ENCODE measurements at regions not wholly inside any gene's neighbourhood (a gene's known extent, or its start where the extent isn't known, plus 50 kb on each side); places are given as distances from the start of the nearest gene placed in this dataset.

DNA sequence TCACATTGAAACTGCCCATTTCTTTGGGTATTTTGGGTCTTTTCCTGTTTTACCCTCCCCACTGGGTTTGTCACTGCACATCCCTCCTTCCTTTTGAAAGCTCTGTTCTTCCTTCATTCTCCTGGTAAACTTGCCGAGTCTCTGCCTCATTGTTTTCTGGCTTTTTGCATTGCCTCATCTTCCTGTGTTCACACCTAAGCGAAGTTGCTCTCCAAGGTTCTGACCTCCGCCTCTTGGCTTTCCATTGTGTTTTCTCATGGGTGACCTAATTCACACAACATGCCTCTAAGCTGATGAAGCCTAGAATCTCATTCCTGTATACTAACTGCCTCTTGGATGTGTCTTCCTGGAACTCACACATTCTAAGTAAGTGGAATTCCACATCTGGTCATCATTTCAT lies 1096.1 kb upstream of the EEF2KMT start:
- Mint-ChIP-seq H3K27me3 (ENCODE audit: low read depth) (peaks cover 56% of the 10 kb centered on the region), H3K27ac (ENCODE audit: unreplicated experiment) (no peak overlapping the region), H3K9me3 (no peaks in the 10 kb centered on the region), H3K36me3 (ENCODE audit: low read depth) (no peaks in the 10 kb centered on the region), H3K4me3 (no peak overlapping the region), H3K4me1 (no peaks in the 10 kb centered on the region)
- DNase-seq (ENCODE audit: low read depth, low spot score) = peak; percentile 9
- TF ChIP-seq, protein P1, sequence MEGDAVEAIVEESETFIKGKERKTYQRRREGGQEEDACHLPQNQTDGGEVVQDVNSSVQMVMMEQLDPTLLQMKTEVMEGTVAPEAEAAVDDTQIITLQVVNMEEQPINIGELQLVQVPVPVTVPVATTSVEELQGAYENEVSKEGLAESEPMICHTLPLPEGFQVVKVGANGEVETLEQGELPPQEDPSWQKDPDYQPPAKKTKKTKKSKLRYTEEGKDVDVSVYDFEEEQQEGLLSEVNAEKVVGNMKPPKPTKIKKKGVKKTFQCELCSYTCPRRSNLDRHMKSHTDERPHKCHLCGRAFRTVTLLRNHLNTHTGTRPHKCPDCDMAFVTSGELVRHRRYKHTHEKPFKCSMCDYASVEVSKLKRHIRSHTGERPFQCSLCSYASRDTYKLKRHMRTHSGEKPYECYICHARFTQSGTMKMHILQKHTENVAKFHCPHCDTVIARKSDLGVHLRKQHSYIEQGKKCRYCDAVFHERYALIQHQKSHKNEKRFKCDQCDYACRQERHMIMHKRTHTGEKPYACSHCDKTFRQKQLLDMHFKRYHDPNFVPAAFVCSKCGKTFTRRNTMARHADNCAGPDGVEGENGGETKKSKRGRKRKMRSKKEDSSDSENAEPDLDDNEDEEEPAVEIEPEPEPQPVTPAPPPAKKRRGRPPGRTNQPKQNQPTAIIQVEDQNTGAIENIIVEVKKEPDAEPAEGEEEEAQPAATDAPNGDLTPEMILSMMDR (conservative IDR thresholded peaks at IDR 0.05) = no peak

DNA sequence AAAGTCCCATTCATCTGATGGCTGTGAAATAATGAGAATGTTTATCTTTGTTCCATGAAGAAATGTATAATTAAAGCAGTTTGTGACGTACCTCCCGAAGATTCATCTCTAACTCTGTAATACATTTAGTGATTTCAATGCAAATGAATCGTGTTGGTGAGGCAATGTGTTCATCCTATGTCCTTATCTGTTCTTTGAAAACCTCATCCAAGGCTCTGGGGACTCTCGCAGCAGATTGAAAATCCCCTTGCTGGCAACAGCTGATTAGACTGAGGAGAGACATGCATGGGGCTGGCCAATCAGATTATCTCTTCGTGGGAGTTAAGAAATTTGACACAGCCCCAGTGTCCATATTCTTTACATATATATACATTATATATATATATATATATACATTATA lies 1095.4 kb upstream of the EEF2KMT start:
- no peak for DNase-seq (ENCODE audit: low read depth, low spot score)
- Mint-ChIP-seq H3K4me1 (no peaks in the 10 kb centered on the region), H3K27me3 (ENCODE audit: low read depth) (peaks cover 50% of the 10 kb centered on the region), H3K4me3 (no peak overlapping the region), H3K36me3 (ENCODE audit: low read depth) (no peaks in the 10 kb centered on the region), H3K9me3 (no peaks in the 10 kb centered on the region), H3K27ac (ENCODE audit: unreplicated experiment) (no peak overlapping the region)
- TF ChIP-seq, protein P1 (conservative IDR thresholded peaks at IDR 0.05) = no peak

DNA sequence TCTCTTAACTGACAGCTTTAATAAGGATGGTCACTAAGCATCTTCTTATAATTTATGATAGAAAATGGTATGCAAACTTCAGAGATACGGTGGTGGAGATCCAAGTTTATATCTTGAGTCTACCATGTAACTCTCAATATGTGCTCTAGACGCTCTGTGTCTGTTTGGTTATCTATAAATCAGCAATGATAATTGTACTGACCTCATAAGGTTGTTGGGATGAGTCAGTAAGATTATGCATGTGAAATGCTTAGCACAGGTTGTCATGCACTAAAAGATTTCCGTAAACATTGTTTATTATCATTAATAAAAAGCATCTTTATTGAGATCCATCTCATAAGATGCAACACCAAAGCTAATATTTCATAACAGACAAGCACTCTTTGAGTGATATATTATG lies 1094.9 kb upstream of the EEF2KMT start:
- no peak overlapping the region for H3K4me3 Mint-ChIP-seq
- H3K27me3 Mint-ChIP-seq (ENCODE audit: low read depth) = peaks cover 48% of the 10 kb centered on the region
- no peak overlapping the region for H3K27ac Mint-ChIP-seq (ENCODE audit: unreplicated experiment)
- no peaks in the 10 kb centered on the region for H3K4me1 Mint-ChIP-seq
- H3K9me3 Mint-ChIP-seq = no peaks in the 10 kb centered on the region
- no peaks in the 10 kb centered on the region for H3K36me3 Mint-ChIP-seq (ENCODE audit: low read depth)
- TF ChIP-seq, protein P1 (conservative IDR thresholded peaks at IDR 0.05) = no peak
- DNase-seq (ENCODE audit: low read depth, low spot score) = no peak

DNA sequence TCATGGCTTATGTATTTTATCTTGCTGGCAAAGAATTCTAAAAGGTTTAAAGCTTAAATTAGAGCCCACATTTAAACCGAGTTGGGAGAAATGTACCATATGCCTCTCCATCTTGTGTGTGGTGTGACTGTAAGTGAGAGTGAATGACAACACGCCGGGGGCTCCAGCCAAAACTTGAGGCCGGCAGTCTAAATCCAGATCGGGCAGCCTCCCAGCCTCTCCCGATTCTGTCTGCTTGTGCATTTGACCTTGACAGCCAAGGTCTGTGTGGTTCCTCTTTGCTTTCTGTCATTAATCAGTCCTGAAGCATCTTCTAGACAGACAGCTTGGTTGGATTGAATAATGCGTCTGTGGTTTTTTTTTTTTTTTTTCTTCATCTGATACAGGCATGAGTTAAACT lies 1093.2 kb upstream of the EEF2KMT start:
- Mint-ChIP-seq H3K9me3 (no peaks in the 10 kb centered on the region), H3K27ac (ENCODE audit: unreplicated experiment) (no peak overlapping the region), H3K27me3 (ENCODE audit: low read depth) (peaks cover 39% of the 10 kb centered on the region), H3K36me3 (ENCODE audit: low read depth) (no peaks in the 10 kb centered on the region), H3K4me1 (no peaks in the 10 kb centered on the region), H3K4me3 (no peak overlapping the region)
- DNase-seq (ENCODE audit: low read depth, low spot score) = no peak
- TF ChIP-seq, protein P1 (conservative IDR thresholded peaks at IDR 0.05) = no peak

DNA sequence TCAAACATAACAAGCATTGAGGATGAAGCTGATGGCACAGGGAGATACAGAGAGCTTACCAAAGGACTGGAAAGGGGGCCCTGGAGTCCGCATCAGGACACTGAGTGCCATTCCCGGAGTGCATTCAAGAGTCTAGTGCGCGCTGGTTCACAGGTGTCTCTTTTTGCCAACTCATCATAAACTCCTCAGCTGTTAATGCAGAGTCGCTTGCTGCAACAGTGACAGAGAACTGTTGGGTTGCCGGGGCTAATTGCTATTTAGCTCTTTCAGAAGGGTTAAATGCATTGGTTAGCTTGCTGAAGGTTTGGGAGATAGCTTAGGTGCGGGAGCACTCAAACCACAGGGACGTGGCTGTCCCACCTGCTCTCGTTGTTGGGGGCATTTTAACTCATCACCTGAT lies 1091.6 kb upstream of the EEF2KMT start:
- Mint-ChIP-seq H3K27ac (ENCODE audit: unreplicated experiment) (no peak overlapping the region), H3K9me3 (peaks cover 1% of the 10 kb centered on the region), H3K27me3 (ENCODE audit: low read depth) (peaks cover 31% of the 10 kb centered on the region), H3K4me1 (no peaks in the 10 kb centered on the region), H3K36me3 (ENCODE audit: low read depth) (no peaks in the 10 kb centered on the region), H3K4me3 (no peak overlapping the region)
- no peak for DNase-seq (ENCODE audit: low read depth, low spot score)
- TF ChIP-seq, protein P1 (conservative IDR thresholded peaks at IDR 0.05) = no peak
